SW 1271 (cell line): ENCODE measurements at regions not wholly inside any gene's neighbourhood (a gene's known extent, or its start where the extent isn't known, plus 50 kb on each side); places are given as distances from the start of the nearest gene placed in this dataset.

Experiments
- DNase-seq, 2 experiments: peaks; one replicate each; lab custom pipeline; 2025; lab: John Stamatoyannopoulos, UW

DNA sequence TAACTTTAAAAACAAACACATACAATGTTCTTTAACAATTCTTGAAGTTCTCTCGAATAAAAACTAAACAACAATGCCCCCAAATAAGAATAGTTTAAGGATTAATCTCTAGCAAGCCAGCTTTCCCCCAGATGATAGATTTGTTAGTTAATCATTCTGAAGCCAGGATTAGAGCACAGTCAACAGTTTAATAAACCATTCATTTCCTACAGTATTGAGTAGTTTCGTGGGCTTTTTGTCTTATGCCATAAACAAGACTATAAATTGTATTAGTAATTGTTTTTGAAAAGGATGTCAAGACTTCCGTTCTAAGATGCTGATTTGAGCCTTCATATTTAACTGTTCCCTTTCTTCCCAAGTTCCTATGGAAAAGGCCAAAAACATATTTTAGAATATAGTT, 136.6 kb downstream of the PIK3R1 start:
- no peak for DNase-seq

DNA sequence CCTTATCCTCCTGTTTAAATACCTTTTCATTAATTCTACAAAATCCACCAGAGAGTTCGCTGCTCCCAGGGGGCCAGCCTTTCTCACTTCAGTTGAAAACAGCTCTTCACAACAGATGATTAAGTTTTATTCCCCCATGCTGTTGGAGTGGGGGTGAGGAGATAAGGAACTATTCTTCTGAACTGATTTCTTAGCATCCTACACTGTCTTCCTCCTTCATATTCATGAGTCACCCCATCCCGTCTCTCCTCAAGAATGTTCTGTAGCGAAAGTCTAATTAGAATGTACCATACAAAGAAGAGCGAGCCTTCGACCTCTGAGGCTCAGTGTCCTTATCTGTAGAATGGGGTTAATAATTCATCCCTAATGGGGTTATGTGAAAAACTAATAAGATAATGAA, 138.0 kb downstream of the PIK3R1 start:
- no peak for DNase-seq

DNA sequence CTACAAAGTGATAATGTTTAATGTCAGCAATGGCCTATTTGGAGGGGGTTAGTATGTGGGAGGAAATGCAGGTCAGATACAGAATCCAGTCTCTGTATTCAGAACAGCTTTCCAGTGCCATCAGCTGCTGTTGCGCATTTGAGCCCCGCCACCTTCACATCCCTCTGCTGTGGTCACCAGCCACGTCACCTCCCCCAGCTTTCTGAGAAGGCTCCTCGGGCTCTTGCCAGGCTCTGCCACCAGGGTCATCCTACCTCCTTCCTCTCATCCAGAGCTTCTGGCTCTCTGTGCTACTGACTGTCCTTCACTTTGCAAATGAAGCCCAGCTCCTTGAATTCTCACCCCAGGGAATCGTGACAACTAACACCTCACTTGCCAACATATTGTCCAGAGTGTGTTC, 138.8 kb downstream of the PIK3R1 start:
- no peak for DNase-seq

DNA sequence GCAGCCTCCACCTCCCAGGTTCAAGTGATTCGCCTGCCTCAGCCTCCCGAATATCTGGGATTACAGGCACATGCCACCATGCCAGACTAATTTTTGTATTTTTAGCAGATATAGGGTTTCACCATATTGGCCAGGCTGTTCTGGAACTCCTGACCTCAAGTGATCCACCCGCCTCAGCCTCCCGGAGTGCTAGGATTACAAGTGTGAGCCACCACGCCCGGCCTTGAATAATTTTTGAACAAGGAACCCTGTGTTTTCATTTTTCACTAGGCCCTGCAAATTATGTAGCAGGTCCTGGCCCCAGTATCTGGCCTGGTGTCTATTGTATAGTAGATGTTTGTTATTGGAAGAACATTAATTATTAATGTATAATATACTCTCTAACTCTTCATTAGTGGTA, 140.7 kb downstream of the PIK3R1 start:
- DNase-seq, result no peak

DNA sequence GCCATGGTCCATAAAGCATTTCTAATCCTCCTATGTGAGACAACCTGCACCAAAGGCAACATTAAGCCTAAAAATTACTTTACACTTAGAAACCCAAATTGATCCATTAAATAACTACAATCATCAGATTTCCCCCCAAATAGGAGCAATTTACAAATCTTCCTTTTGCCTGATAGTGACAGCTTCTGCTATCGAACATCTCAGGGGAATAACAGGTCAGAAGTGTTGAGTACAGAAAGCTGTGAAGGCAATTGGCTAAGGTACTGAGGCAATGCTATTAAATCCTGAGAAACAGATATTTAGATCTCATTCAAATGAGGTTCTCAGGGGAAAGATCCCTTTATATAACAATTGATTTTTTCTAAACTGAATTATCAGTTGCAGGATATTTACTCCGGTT, 141.1 kb downstream of the PIK3R1 start:
- no peak for DNase-seq

DNA sequence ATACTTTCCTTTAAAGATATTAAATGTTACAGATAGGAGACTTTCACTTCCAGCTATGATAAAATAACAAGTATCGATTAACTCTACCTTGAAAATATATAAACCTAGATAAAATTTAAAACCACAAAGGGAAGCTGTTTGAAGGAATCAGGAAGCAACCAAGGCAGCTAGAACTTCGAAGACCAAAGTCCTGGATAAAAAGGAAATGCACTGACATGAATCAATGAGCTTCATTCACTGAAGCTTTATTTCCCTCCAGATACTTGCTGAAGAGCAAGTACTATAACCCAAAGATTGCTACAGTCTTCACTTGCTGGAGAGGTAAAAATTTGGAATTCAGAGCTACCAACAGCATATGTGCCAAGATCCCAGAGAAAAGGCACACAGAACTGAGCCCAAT, 144.1 kb downstream of the PIK3R1 start:
- no peak for DNase-seq

DNA sequence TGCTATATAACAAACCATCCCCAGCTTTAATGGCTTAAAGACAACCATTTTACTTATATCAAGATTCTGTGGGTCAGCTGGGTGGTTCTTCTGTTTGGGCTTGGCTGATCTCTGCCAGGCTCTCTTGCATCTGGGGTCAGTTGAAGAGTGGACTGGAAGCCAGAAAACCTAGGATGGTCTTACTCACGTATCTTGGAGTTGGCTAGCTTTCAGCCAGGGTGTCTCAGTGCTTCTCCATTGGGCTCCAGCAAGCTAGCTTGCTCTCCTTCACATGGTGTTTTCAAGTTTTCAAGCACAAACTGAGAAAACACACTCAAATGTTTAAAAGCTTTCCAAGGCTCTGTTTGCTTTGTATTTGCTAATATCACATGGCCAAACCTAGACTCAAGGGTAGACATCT, 146.8 kb downstream of the PIK3R1 start:
- DNase-seq, result no peak

DNA sequence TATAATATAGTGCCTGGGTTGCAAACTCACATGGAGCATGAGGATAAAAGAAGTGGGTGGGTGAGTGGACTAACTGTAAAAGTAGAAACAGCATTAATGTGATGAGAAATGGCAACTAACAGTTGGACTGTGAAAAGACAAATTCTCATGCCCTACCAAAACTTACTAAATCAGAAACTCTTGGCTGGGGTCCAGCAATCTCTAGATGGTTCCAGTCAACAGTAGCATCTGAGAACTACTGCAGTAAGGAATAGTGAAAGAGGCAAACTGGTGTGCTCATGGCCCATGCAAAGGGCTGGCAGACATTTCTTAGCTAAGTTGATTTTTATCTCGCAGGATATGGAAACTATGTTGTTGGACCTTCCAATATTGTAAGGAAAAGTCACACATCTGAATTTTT, 150.3 kb downstream of the PIK3R1 start:
- no peak for DNase-seq

DNA sequence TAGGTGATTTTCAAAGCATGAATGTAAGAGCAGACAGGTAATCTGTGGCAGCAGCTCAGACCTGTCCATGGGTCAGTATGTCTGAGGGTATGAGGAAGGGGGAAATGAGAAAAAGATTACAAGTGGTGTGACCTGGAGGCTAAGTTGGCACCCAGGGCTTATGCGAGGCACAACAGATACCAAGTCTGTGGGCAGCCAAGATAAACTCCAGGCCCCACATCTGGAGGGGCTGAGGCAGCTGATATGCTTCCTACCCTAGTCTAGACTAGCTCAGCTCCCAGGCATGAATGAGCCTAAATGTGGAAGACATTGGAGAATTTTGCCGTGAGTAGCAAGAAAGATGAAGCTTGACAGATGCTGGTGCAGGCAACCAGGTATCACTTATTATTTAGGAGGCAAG, 151.7 kb downstream of the PIK3R1 start:
- DNase-seq, result no peak

DNA sequence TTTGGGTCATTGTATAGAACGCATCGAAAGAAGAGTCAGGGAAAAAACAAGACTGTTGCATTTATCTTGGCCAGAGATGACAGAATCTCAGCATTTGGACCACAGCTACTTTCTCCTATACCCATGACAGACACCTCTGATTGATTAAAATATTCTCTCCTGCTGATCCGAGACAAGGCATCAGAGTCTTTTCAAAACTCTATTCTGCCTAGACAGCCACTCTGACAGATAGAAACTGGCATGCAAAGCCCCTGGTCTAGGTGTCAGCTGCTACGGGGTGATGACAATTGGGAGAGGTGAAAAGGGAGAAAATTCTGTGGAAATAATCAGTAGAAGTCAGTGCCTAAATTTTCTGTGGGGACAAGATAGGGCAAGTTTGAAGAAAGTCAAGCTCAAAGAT, 152.2 kb downstream of the PIK3R1 start:
- no peak for DNase-seq

DNA sequence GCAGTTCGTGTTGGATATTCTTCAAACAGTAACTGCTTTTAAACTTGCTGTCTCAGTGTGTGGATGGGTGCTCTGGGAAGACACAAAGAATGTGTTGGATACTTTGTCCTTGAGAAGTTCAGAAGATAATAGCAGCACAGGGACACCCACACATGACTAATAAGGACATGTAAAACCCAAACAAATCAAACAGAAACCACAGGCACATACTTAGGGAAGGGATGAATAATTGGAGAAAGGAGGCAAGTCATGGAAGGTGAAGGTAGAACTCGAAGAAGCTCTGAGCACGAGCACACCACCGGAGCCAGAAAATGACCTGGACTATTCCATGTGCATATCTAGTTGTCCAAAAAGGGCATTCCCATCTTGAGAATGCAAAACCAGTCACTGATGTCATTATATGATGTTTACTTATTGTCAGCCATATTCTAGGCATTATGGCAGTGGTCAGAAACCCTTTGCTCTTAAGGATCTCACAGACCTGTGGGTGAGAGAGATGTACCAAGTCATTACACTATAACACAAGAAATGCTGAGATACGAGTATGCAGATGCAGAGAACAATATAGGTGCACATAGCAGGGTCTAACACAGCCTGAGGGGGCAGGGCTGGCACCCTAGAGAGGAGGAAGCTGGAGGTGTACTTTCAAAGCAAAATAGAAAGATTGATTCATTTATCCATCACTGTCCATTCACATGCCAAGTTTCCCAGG, 152.9 kb downstream of the PIK3R1 start:
- DNase-seq, result no peak

DNA sequence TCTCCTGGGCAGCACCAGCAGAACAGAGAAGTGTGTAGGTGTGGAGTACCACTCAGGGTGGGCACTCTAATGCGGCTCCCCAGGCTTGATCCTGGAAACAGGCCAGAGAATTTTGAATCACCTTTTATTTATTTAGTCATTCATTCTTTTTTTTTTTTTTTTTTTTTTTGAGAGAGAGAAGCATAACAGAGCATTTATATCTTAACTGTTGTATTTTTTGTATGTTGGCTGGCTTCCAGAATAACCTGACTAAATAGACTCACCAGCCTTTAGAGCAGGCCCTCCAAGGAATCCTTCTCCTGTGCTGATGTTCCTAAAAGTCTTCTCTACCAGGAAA, 153.4 kb downstream of the PIK3R1 start:
- DNase-seq, result no peak

DNA sequence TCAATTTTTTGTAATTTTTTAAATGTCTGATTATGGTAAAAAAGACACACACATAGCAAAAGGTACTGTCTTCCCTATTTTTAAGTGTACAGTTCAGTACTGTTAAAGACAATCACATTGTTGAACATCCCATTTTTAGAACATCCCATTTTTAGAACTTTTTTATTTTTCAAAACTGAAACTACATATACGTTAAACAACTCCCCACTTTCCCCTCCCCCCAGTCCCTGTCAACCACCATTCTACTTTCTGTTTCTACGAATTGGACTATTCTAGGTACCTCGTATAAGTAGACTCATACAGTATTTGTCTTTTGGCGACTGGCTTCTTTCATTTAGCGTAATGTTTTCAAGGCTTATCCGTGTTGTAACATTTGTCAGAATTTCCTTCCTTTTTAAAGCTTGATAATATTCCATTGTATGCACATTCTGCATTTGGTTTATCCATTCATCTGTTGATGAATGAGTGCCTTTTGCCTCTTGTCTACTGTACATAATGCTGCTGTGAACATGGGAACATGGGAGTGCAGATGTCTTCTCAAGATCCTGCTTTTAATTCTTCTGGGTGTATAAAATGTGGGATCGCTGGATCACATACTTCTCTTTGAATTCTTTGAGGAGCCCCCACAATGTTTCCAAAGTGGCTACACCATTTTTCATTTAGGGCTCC, 154.0 kb downstream of the PIK3R1 start:
- DNase-seq, result no peak

DNA sequence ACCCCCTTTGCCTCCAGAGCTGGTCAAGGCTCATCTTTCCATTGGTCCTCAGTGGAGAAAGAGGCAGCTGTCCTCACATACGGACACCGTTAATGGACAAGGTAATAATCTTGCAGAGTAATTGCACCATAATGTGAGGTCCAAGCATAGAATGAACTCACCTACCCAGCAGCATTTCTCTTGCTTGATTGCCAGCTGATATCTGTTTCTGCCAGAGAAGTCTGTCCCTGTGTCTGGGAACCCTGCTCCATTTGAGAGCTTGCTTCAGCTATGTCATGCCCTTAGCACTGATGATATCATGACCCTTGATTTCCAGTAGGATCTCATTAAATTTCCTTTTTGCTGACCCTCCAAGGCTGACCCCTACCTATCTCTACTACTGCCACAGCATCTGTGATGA, 154.6 kb downstream of the PIK3R1 start:
- DNase-seq, result no peak

DNA sequence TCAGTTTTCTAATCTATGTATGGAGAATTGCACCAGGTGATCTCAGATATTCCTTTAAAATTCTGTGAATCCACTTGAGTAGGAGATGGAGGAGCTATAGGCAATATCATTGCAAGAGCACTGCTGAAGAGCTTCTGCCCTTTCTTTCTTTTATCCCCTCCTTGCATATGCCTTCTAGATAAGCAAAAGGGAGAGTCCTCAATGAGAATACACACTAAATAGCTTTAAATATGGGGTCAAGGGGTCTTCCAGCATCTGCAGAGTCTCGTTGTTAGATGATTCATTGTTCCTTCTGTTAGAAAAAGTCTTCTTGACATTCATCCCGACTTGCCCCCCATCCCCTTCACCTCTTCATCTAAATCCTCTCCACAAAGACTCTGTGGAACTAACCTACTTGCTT, 156.1 kb downstream of the PIK3R1 start:
- no peak for DNase-seq

DNA sequence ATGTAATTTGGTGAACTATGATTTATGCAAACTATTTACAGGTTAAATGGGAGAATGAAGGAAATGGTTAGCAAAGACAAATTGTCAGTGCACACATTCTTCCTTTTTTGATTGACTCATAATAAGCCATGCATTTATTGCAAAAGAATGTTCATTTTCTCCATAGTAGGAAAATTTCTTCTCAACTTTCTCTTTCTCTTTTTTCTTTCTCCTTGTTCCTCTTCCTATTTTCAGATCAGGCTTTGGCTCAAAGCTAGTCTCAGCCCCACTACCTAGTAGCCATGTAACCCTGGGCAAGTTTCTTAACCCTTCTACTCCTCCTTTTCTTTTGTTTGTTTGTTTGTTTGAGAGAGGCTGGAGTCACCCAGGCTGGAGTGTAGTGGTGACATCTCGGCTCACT, 156.6 kb downstream of the PIK3R1 start:
- DNase-seq, result no peak

DNA sequence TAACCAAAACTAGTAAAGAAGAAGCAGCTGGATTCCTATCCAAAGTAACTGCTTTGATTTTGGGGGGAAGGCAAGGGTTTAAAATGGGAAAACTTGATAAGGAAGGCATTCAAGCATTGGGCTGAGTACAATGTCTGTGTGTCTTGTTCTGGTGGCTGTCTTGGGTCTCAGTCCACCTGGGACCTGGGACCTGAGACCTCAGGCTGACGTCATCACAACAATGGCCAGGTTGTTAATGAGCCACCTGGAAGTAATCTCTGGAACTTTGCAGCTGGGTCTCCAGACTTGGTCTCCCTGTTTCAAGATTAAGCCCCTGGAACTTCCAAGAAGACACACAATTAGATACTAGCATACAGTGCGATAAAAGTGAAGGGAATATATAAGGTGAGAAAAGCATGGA, 157.5 kb downstream of the PIK3R1 start:
- no peak for DNase-seq

DNA sequence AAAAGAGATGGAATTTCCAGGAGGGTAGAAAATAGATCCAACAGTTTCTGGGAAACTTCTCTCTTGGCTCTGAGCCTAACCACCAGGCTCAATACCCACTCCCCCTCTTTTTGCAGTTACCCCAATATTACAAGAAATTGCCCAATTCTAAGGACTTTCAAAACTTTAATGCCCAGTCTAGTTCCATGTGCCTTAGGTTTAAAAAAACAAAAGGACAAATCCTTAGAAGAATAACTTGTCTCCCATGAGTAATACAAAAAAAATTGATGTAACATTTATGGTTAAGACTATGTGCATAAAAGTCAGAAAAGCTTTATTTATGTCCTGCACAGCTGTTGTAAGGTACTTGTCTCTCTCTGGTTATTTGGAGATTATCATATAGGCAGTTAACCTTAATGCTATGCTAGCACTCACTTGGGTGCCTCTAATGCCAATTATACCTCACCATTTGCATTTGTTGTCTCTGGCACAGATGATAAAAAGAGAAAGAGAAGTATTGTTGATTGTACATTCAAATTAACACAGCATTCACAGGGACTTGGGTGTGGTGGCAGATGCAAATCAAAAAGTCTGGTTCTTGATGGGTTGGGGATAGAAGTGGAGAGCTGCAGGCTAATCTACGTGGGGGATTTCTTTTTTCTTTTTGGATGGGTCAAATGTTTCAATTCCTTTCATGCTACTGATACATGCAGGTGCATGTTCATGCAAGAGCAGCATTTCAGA, 159.4 kb downstream of the PIK3R1 start:
- DNase-seq, result no peak

DNA sequence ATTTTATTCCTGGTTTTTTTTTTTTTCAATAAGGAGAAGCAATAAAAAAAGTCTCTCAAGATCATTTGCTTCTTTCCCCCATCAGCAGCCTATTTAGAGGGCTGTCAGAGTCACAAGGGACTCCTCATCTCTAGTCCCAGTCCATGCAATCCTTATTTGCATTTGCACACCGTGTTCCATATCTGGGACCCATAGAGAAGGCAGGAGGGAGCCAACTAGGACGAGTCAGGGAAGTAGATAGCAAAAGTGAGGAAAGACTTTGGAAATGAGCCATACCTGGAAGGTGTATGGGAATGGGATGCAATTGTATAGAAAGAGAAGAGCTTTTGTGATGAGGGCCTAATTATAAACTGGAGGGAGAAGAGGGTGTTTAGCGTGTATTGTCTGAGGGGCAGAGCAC, 160.0 kb downstream of the PIK3R1 start:
- DNase-seq, result no peak

DNA sequence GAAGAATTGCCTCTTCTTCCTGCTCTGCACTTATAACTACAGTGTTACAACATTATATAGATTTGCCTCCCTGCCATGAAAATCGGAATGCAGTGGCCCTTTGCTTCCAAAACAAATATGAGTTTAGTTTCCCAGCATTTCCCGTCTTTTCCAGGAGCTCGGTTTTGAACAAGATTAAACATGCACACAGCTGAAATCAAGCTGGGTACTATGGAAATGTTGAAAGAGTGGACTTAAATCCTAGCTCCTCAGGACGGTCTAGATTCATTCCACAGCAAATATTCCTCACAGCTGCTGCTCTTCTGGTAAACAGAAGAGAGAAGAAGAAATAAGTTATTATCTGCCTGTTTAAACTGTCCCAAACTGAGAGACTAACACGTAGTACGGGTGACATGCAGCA, 161.4 kb downstream of the PIK3R1 start:
- no peak for DNase-seq

DNA sequence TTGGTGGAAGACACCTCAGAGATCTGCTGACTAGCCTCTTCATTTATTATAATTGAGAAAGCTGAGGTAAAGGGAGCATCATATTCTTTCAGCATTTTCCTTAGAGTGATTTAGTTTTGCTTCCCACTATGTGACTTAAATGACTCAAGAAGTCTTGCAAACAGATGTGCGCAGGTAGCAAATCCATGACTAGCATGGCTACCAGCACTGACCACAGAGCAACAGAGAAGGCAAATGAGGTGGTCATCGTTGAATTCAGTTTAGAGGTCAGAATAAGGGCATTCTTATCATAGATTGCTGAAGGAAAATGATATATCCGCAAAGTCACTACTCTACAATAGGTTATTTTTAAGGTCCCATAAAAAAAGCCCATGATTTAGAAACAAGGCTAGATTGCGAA, 162.2 kb downstream of the PIK3R1 start:
- DNase-seq, result no peak

DNA sequence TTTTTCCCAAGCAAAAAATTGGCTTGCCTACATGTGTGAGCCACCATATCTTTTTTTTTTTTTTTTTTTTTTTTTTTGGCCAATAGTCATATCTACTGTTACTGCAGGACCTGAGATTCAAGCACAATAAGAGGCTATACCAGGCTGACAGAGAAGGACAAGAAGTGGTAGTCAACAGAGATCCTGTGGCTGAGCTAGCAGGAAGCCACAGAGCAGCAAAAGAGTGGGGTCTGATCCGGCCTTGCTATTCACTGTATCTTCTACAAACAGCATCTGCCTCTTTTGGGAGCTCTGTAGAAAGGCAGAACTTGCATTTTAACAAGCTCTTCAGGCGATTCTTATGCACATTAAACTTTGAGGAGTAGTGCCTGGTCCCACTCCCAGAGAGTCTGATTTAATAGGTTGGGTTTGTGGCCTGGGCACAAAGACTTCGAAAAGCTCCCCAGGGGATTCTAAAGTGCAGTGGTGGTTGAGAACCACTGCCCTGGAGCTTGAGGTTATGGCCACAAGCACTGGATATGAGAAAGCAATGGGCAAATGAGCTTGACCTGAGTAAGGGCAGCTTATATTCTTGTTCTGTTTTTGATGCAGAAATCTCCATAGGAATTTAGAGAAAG, 162.8 kb downstream of the PIK3R1 start:
- no peak for DNase-seq
